HG02610 (cell line): ENCODE measurements at regions not wholly inside any gene's neighbourhood (a gene's known extent, or its start where the extent isn't known, plus 50 kb on each side); places are given as distances from the start of the nearest gene placed in this dataset.

Source experiments
- ATAC-seq: cut with Tn5 transposase; IDR thresholded peaks from one replicate; pipeline ENCODE4 v1.9.1; 2021; ENCODE audit warnings: mild to moderate bottlenecking, moderate library complexity; ENCODE audit not compliant: unreplicated experiment

GRCh38 chr20:22506827-22507226 lies 77.5 kb downstream of the FOXA2 start:
- ATAC-seq = no peak

GRCh38 chr20:22504829-22505377 lies 79.5 kb downstream of the FOXA2 start:
- no peak for ATAC-seq

GRCh38 chr20:22503577-22503976 lies 80.8 kb downstream of the FOXA2 start:
- no peak for ATAC-seq

- ATAC-seq = no peak
Measured at GRCh38 chr20:22502731-22503191, 81.6 kb downstream of the FOXA2 start.

GRCh38 chr20:22501566-22502344 lies 82.6 kb downstream of the FOXA2 start:
- no peak for ATAC-seq

GRCh38 chr20:22501034-22501433 lies 83.3 kb downstream of the FOXA2 start:
- no peak for ATAC-seq

DNA sequence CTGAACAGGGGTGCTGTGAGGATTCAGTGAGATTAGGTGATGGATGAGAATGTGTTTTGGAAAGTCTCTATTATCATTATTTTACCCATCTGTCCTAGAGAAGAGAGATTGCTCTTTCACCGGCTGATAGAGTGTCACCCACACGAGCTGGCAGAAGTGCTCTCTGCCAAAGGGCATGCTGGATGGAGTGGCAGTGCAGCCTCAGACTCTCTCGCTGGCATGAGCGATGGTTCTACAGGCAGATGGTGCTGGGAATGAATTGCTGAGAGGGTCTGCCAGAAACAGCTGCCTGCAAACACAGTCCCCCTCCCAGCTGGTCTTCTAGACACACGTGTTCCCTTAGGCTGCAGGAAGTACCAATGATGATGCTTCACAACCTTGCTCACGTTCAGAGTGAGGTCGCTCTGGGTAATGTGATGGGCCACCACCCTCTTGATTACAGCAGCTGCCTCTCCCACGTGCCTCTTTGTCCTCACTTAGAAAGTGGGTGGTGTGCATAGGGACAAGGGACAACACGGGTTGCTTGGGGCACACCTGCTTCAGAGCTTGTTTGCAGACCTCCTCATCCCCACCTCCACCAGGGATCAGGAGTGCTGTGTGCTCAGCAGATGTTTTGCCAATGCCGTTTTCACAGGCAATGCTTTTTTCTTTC lies 84.7 kb downstream of the FOXA2 start:
- ATAC-seq = no peak

GRCh38 chr20:22496817-22497216 lies 87.6 kb downstream of the FOXA2 start:
- ATAC-seq = no peak

DNA sequence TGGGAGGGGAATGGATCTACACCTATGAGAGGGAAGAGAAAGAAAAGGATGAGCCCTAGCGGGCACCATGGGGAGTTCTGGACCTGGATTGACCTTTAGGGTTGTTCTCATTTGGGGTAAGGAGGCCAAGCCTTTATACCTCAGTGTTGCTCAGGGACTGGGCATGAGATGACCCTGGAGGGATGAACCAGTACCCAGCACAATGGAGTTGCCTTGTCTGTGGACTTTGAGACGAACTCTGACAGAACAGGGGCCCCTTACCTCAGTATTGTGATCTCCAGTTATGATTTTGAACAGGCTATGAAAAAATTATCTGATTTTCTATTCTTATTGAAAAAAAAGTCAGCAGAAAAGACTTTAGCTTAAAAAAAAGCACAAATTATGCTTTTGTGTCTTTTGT lies 88.6 kb downstream of the FOXA2 start:
- no peak for ATAC-seq

- ATAC-seq = no peak
Measured at GRCh38 chr20:22495172-22495571, 89.2 kb downstream of the FOXA2 start.

GRCh38 chr20:22492497-22492896 lies 91.9 kb downstream of the FOXA2 start:
- ATAC-seq = no peak

- no peak for ATAC-seq
Measured at GRCh38 chr20:22491194-22491505, 93.2 kb downstream of the FOXA2 start.

GRCh38 chr20:22490287-22491193 lies 93.8 kb downstream of the FOXA2 start:
- ATAC-seq = no peak

DNA sequence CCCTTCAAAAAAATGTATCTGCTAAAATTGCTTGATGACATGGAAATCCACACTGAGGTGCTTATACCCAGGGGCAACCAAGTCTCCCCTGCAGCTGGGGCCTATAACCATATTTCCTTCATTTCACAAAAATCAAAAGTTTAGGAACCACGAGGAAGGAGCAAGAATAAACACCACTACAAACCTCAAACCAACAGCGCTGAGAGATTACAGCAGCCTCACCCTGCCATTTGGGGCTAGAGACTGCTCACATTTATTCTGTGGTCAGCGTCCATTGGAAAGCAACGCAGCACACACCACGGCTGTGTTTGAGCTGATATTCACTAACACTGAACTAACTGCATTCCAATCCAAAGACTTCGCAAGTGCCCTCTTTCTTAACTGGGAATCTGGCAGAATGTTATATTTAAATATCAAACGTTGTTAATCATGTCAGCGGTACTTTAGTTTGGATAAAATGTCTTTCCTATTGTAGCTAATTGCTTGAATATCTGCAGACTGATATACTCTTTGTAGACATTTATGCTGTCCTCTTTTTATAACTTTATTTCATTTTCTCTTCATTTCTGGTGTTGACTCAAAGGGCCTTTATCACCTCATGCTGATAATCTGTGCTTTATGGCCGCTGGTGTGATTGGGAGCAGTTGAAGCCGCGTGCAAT lies 94.6 kb downstream of the FOXA2 start:
- no peak for ATAC-seq

DNA sequence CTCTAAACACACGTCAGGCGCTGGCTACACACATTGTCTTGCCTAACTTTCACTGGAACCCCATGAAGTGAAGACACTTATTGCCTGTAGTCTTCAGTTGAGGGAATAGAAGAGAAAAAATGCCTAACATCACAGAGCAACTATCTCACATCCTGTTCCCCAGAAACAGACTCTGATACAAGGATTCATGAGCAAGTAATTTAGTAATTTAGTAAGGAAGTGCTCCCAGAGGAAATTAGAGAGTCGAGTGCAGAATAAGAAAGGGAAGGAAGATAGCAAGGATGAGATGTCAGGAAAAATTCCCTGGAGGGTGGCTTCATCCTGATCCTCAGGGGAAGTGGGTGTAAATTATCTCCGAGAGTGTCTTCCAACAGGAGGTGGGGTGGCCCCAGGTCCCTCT lies 104.0 kb downstream of the FOXA2 start:
- no peak for ATAC-seq

- peak; percentile 51 for ATAC-seq
Measured at GRCh38 chr20:22475662-22476061, 108.7 kb downstream of the FOXA2 start.

GRCh38 chr20:22474224-22474623 lies 110.1 kb downstream of the FOXA2 start:
- ATAC-seq = no peak

DNA sequence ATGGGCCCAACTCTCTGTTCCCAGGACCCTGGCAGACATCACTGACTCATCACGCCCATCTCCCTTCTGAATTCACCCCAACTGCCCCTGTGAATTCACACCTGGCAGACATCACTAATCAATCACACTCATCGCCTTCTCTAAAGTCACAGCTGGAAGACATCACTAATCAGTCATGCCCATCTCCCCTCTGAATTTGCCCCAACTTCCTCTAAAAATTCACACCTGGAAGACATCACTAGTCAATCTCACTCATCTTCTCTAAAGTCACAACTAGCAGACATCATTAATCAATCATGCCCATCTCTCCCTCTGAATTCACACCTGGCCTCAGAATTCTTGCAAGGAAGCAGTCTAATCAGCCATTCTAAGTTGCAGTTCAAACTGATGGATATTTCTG lies 111.1 kb downstream of the FOXA2 start:
- ATAC-seq = no peak

GRCh38 chr20:22472447-22473100 lies 111.8 kb downstream of the FOXA2 start:
- ATAC-seq = no peak

DNA sequence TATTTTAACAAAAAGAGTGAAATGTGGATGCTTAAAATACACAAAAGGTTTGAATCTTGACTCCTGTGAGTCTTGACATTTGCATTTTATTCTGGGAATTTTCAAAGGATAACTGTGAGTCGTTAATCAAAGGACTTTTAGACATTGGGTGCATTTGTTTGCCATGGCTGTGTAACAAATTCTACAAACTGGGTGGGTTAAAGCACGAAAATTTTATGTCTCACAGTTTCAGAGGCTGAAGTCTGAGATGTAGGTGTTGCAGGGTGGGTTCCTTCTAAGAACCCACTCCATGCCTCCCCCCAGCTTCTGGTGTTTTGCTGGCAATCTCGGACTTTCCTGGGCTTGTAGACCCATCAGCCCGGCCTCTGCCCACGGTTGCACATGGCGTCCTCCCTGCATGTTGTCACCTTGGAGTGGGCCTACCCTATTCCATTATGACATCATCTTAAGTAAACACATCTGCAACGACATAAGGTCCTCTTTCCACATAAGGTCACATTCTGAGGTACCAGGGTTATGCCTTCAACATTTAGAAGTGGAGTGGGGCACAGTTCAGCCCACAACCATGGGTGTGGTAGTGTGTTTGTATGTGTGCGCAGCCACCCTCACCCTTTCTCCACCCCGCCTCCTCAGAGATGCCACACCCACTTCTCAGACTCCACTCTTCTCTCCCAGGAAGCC lies 113.1 kb downstream of the FOXA2 start:
- no peak for ATAC-seq
